ENCODE measurements at regions not wholly inside any gene's neighbourhood (a gene's known extent, or its start where the extent isn't known, plus 50 kb on each side); places are given as distances from the start of the nearest gene placed in this dataset.

DNA sequence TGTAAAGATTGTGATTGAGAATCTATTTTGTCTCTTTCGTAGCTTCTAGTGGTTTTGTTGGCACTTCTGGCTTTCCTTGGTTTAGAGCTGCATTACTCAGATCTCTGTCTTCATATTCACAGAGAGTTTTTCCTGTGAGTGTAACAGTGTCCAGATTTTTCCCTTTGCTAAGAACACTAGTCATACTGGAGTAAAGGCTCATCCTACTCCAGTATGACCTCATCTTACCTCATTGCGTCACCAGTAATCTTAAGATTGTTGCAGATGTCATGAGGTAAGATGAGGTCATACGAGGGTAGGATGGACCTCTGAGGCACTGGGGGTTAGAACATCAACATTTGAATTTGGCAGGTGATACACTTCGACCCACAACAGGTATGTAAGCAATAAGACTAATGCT is 461.2 kb downstream of the FLRT2 start:
- TF ChIP-seq, protein P1, sequence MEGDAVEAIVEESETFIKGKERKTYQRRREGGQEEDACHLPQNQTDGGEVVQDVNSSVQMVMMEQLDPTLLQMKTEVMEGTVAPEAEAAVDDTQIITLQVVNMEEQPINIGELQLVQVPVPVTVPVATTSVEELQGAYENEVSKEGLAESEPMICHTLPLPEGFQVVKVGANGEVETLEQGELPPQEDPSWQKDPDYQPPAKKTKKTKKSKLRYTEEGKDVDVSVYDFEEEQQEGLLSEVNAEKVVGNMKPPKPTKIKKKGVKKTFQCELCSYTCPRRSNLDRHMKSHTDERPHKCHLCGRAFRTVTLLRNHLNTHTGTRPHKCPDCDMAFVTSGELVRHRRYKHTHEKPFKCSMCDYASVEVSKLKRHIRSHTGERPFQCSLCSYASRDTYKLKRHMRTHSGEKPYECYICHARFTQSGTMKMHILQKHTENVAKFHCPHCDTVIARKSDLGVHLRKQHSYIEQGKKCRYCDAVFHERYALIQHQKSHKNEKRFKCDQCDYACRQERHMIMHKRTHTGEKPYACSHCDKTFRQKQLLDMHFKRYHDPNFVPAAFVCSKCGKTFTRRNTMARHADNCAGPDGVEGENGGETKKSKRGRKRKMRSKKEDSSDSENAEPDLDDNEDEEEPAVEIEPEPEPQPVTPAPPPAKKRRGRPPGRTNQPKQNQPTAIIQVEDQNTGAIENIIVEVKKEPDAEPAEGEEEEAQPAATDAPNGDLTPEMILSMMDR (IDR thresholded peaks at IDR 0.05), result no peak
- TF ChIP-seq POLR2AphosphoS5 (IDR thresholded peaks at IDR 0.05; ENCODE audit: low read depth, low read length) (no peak), TCF7L2 (IDR thresholded peaks at IDR 0.05; ENCODE audit: low read depth, low read length) (no peak), SIN3A (IDR thresholded peaks at IDR 0.05; ENCODE audit: borderline replicate concordance, insufficient read depth, low read depth, low read length) (no peak)
- TF ChIP-seq, protein P2, sequence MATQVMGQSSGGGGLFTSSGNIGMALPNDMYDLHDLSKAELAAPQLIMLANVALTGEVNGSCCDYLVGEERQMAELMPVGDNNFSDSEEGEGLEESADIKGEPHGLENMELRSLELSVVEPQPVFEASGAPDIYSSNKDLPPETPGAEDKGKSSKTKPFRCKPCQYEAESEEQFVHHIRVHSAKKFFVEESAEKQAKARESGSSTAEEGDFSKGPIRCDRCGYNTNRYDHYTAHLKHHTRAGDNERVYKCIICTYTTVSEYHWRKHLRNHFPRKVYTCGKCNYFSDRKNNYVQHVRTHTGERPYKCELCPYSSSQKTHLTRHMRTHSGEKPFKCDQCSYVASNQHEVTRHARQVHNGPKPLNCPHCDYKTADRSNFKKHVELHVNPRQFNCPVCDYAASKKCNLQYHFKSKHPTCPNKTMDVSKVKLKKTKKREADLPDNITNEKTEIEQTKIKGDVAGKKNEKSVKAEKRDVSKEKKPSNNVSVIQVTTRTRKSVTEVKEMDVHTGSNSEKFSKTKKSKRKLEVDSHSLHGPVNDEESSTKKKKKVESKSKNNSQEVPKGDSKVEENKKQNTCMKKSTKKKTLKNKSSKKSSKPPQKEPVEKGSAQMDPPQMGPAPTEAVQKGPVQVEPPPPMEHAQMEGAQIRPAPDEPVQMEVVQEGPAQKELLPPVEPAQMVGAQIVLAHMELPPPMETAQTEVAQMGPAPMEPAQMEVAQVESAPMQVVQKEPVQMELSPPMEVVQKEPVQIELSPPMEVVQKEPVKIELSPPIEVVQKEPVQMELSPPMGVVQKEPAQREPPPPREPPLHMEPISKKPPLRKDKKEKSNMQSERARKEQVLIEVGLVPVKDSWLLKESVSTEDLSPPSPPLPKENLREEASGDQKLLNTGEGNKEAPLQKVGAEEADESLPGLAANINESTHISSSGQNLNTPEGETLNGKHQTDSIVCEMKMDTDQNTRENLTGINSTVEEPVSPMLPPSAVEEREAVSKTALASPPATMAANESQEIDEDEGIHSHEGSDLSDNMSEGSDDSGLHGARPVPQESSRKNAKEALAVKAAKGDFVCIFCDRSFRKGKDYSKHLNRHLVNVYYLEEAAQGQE (IDR thresholded peaks at IDR 0.05; ENCODE audit: insufficient read depth in 1 of 2, low read depth in 2 of 2, low read length in 1 of 2), result no peak

All from Panc1 (cell line).